Endodermal cell (in vitro differentiated cells): ENCODE measurements at regions not wholly inside any gene's neighbourhood (a gene's known extent, or its start where the extent isn't known, plus 50 kb on each side); places are given as distances from the start of the nearest gene placed in this dataset.

ENCODE experiments used
- DNase-seq: peaks from one replicate; pipeline ENCODE4 v3.0.0-alpha.2; 2017
- H3K27ac ChIP-seq: 2 replicates; pipeline ENCODE4 v1.5.1; 2013; ENCODE audit warnings: mild to moderate bottlenecking, low read depth, low read length, moderate library complexity
- H3K27me3 ChIP-seq: 2 replicates; pipeline ENCODE4 v1.6.1; 2013; ENCODE audit warnings: mild to moderate bottlenecking, low read length, moderate library complexity; ENCODE audit not compliant: insufficient read depth, control insufficient read depth, poor library complexity, severe bottlenecking
- H3K36me3 ChIP-seq: 2 replicates; pipeline ENCODE4 v1.7.0; 2013; ENCODE audit warnings: mild to moderate bottlenecking, low read length, moderate library complexity; ENCODE audit not compliant: control insufficient read depth, insufficient read depth
- H3K4me1 ChIP-seq: one replicate; pipeline ENCODE4 v1.7.0; 2013; ENCODE audit warnings: low read length; ENCODE audit not compliant: control insufficient read depth, insufficient read depth
- H3K4me3 ChIP-seq: 2 replicates; pipeline ENCODE4 v1.5.1; 2013; ENCODE audit warnings: mild to moderate bottlenecking, low read length, moderate library complexity
- H3K9ac ChIP-seq: 2 replicates; pipeline ENCODE4 v1.6.1; 2013; ENCODE audit warnings: mild to moderate bottlenecking, low read length, moderate library complexity; ENCODE audit not compliant: poor library complexity, severe bottlenecking; ENCODE audit errors: extremely low read depth
- H3K9me3 ChIP-seq: 2 replicates; pipeline ENCODE4 v1.6.1; 2013; ENCODE audit warnings: mild to moderate bottlenecking, low read length, moderate library complexity; ENCODE audit not compliant: control insufficient read depth
- H3K27ac Mint-ChIP-seq: 2 replicates; pipeline ENCODE4 v1.8.0; 2020; ENCODE audit warnings: mixed read lengths
- H3K27me3 Mint-ChIP-seq: 2 replicates; pipeline ENCODE4 v1.8.0; 2021; ENCODE audit warnings: mild to moderate bottlenecking, mixed read lengths; ENCODE audit not compliant: insufficient read depth
- H3K36me3 Mint-ChIP-seq: 2 replicates; pipeline ENCODE4 v1.8.0; 2020; ENCODE audit warnings: low read depth, mixed read lengths
- H3K4me1 Mint-ChIP-seq: 2 replicates; pipeline ENCODE4 v1.8.0; 2020; ENCODE audit warnings: mixed read lengths
- H3K4me3 Mint-ChIP-seq: 2 replicates; pipeline ENCODE4 v1.8.0; 2020; ENCODE audit warnings: mild to moderate bottlenecking, moderate library complexity, mixed read lengths
- H3K9me3 Mint-ChIP-seq: 2 replicates; pipeline ENCODE4 v1.8.0; 2020; ENCODE audit warnings: mild to moderate bottlenecking, mixed read lengths
- WGBS, 2 experiments: methylation state at CpG; one replicate each; pipeline versions ENCODE4 v1.1.5 to v1.1.7; 2013; ENCODE audit warnings: missing lambda C conversion rate in 2 of 2, mixed read lengths in 1 of 2; ENCODE audit not compliant: insufficient coverage in 1 of 2, insufficient read length in 1 of 2; 5-methylcytosine and 5-hydroxymethylcytosine counted together
- TF ChIP-seq, protein P1 (sequence below): fragments of 200-600 bp; sonication (generic); conservative IDR thresholded peaks from 2 replicates; pipeline ENCODE4 v1.5.0; 2021; ENCODE audit warnings: antibody characterized with exemption, mild to moderate bottlenecking

DNA sequence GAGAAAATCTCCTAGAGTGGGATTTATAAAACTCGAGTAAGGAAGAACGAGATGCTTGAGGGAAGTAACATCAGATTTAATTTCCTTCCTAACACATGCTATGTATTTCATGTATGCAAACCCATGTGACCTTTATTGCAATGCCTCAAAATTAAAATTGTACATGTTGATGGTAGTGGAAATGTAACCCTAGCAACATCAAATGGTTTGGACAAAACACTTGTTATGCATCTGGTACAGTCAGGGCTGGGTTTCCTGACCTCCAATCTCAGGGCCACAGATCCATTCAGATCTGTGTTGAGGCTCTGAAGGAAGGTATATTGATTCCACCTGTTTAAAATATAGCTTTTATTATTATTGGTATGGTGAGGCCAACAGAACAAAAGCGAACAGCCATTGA lies 246.0 kb downstream of the WNT5A start:
- no peaks in the 10 kb centered on the region for H3K36me3 Mint-ChIP-seq
- DNase-seq = no peak
- no peak overlapping the region for H3K4me3 Mint-ChIP-seq

DNA sequence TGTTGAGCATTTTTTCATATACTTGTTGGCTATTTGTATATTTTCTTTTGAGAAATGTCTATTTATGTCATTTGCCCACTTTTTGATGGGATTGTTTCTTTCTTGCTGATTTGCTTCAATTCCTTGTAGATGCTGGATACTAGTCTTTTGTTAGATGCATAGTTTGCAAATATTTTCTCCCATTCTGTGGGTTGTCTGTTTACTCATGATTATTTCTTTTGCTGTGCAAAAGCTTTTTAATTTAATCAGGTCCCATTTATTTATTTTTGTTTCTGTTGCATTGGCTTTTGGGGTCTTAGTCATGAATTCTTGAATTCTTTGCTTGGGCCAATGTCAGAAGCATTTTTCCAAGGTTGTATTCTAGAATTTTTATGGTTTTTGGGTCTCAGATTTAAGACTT lies 251.7 kb downstream of the WNT5A start:
- DNase-seq = no peak
- TF ChIP-seq, protein P1, sequence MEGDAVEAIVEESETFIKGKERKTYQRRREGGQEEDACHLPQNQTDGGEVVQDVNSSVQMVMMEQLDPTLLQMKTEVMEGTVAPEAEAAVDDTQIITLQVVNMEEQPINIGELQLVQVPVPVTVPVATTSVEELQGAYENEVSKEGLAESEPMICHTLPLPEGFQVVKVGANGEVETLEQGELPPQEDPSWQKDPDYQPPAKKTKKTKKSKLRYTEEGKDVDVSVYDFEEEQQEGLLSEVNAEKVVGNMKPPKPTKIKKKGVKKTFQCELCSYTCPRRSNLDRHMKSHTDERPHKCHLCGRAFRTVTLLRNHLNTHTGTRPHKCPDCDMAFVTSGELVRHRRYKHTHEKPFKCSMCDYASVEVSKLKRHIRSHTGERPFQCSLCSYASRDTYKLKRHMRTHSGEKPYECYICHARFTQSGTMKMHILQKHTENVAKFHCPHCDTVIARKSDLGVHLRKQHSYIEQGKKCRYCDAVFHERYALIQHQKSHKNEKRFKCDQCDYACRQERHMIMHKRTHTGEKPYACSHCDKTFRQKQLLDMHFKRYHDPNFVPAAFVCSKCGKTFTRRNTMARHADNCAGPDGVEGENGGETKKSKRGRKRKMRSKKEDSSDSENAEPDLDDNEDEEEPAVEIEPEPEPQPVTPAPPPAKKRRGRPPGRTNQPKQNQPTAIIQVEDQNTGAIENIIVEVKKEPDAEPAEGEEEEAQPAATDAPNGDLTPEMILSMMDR = no peak
- Histone ChIP-seq H3K27me3 (no peaks in the 10 kb centered on the region), H3K36me3 (no peaks in the 10 kb centered on the region), H3K4me3 (no peak overlapping the region), H3K9me3 (no peaks in the 10 kb centered on the region), H3K9ac (no peak overlapping the region), H3K4me1 (no peaks in the 10 kb centered on the region), H3K27ac (no peak overlapping the region)
- Mint-ChIP-seq H3K4me3 (no peak overlapping the region), H3K36me3 (no peaks in the 10 kb centered on the region), H3K27ac (no peak overlapping the region), H3K4me1 (no peaks in the 10 kb centered on the region), H3K9me3 (peaks cover 2% of the 10 kb centered on the region), H3K27me3 (peaks cover 2% of the 10 kb centered on the region)

More for the DNA sequence above, 246.0 kb downstream of the WNT5A start:
- no peaks in the 10 kb centered on the region for H3K27me3 ChIP-seq
- TF ChIP-seq, protein P1 = no peak
- H3K4me3 ChIP-seq = no peak overlapping the region
- Mint-ChIP-seq H3K27ac (no peak overlapping the region), H3K27me3 (no peaks in the 10 kb centered on the region), H3K4me1 (no peaks in the 10 kb centered on the region), H3K9me3 (no peaks in the 10 kb centered on the region)
- no peaks in the 10 kb centered on the region for H3K36me3 ChIP-seq
- no peaks in the 10 kb centered on the region for H3K9me3 ChIP-seq
- no peak overlapping the region for H3K9ac ChIP-seq
- no peak overlapping the region for H3K27ac ChIP-seq
- 88 to 97% methylated on average over 3 of the region's 3 CpGs for WGBS, 2 experiments
- H3K4me1 ChIP-seq = no peaks in the 10 kb centered on the region

DNA sequence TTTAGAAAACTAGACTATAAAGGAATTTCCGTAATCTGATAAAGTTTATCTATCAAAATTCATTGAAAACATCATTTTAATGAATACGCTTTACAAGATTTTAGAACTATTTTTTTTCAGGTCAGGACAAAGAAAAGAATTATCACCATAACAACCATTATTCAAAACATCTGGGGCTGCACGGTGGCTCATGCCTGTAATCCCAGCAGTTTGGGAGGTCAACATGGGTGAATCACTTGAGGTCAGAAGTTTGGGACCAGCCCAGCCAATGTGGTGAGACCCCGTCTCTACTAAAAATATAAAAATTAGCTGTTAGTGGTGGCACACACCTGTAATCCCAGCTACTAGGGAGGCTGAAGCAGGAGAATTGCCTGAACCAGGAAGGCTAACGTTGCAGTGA lies 260.4 kb downstream of the WNT5A start:
- Mint-ChIP-seq H3K27me3 (no peaks in the 10 kb centered on the region), H3K36me3 (no peaks in the 10 kb centered on the region), H3K4me1 (no peaks in the 10 kb centered on the region), H3K27ac (no peak overlapping the region), H3K4me3 (no peak overlapping the region), H3K9me3 (no peaks in the 10 kb centered on the region)
- Histone ChIP-seq H3K9me3 (no peaks in the 10 kb centered on the region), H3K4me3 (no peak overlapping the region), H3K36me3 (no peaks in the 10 kb centered on the region), H3K4me1 (no peaks in the 10 kb centered on the region), H3K9ac (no peak overlapping the region), H3K27me3 (no peaks in the 10 kb centered on the region), H3K27ac (no peak overlapping the region)
- DNase-seq = no peak
- TF ChIP-seq, protein P1 = no peak
- 83 to 95% methylated on average over 1 to 5 of the region's 5 CpGs for WGBS, 2 experiments
